ENCODE measurements at regions not wholly inside any gene's neighbourhood (a gene's known extent, or its start where the extent isn't known, plus 50 kb on each side); places are given as distances from the start of the nearest gene placed in this dataset.
A peak's percentile ranks its signal among the peaks of the same experiment; 100 is the strongest.
"Not testable (repeated sequence)": the region's sequence is repeated elsewhere in the genome, so short reads cannot be mapped to it uniquely, and the experiment has no call there.

DNA sequence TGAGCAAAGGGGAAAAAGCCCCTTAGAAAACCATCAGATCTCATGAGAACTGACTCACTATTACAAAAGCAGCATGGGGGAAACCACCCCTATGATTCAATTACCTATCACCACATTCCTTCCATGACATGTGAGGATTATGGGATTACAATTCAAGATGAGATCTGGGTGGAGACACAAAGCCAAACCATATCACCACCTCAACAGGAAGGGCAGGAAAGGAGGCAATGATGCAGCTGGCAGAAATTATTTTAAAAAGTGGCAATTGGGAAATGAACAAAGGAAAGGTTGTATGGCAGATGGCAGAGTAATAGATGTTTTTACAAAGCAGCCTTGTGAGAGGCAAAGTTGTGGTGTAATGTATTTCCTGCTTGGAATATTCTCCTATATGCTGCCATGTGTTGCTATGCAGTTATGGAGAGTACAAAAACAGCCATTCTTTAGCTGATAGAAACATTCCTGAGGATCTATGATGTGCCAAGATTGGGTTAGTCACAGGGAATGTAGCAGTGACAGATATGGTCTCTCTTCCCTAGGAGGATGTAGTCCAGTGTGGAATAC lies 138.8 kb downstream of the SMC2 start:
- H3K27ac ChIP-seq (ENCODE audit: low read length) = peak overlapping the region; percentile 67
- TF ChIP-seq EZH2 (IDR thresholded peaks at IDR 0.05; ENCODE audit: low read length, unreplicated experiment) (no peak), EZH2phosphoT487 (IDR thresholded peaks at IDR 0.05; ENCODE audit: borderline replicate concordance, low read length) (no peak)
- TF ChIP-seq, protein P1, sequence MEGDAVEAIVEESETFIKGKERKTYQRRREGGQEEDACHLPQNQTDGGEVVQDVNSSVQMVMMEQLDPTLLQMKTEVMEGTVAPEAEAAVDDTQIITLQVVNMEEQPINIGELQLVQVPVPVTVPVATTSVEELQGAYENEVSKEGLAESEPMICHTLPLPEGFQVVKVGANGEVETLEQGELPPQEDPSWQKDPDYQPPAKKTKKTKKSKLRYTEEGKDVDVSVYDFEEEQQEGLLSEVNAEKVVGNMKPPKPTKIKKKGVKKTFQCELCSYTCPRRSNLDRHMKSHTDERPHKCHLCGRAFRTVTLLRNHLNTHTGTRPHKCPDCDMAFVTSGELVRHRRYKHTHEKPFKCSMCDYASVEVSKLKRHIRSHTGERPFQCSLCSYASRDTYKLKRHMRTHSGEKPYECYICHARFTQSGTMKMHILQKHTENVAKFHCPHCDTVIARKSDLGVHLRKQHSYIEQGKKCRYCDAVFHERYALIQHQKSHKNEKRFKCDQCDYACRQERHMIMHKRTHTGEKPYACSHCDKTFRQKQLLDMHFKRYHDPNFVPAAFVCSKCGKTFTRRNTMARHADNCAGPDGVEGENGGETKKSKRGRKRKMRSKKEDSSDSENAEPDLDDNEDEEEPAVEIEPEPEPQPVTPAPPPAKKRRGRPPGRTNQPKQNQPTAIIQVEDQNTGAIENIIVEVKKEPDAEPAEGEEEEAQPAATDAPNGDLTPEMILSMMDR (conservative IDR thresholded peaks at IDR 0.05; ENCODE audit: low read depth, low read length) = no peak
- no peaks in the 10 kb centered on the region for H4K20me1 ChIP-seq (ENCODE audit: low read length)
- intact Hi-C loops (cut with micrococcal nuclease) = no loop called here
- no peaks in the 10 kb centered on the region for H3K79me2 ChIP-seq (ENCODE audit: low read length)
- no TSS peak for BruUV-seq (replicated peaks)
- H3F3A ChIP-seq (ENCODE audit: low read length, unreplicated experiment) = no peaks in the 10 kb centered on the region
- H2AFZ ChIP-seq (ENCODE audit: low read length) = no peak overlapping the region
- ChIA-PET POLR2A (ENCODE audit: unreplicated experiment) (no interaction called here), CTCF (no interaction called here)
- H3K4me2 ChIP-seq (ENCODE audit: low read length) = no peak overlapping the region
- H3K27me3 ChIP-seq (ENCODE audit: low read length) = no peaks in the 10 kb centered on the region
- DNase-seq (peak; percentile 46), ATAC-seq (peak; percentile 27; the same call in 1 of the 2 replicates)
- H3K9ac ChIP-seq (ENCODE audit: low read length) = peak overlapping the region; percentile 17; the same call in 1 of the 2 replicates
- H3K9me2 ChIP-seq (replicated peaks; ENCODE audit: low read length) = no peaks in the 10 kb centered on the region
- no peak overlapping the region for H3K4me3 ChIP-seq (ENCODE audit: low read length)
- H3K36me3 ChIP-seq (ENCODE audit: low read depth, low read length) = no peaks in the 10 kb centered on the region
- H3K9me3 ChIP-seq (ENCODE audit: low read length) = no peaks in the 10 kb centered on the region
- H3K4me1 ChIP-seq (ENCODE audit: insufficient read depth, low read length) = no peaks in the 10 kb centered on the region

DNA sequence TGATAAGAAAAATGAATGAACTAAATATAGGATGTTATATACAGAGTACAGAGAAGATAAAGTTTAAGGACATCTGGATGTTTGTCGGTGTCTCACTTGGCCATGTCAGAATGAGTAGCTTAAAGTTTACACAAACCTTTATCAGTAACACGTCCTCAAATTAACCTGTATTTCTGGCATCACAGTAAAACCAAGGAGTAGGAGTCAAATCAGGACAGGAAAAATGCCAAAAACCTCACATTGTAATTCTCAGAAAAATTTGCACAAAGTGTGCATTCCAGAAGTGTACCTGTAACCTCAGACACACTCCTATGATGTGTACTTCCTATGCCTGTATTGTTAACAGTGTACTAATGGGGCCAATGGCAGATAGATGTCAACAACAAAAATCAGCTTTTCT lies 139.3 kb downstream of the SMC2 start:
- CTCF ChIA-PET = no interaction called here
- ATAC-seq = no peak
- Histone ChIP-seq H3K27me3 (ENCODE audit: low read length) (no peaks in the 10 kb centered on the region), H3K4me1 (ENCODE audit: insufficient read depth, low read length) (no peaks in the 10 kb centered on the region), H3K9me3 (ENCODE audit: low read length) (no peaks in the 10 kb centered on the region), H4K20me1 (ENCODE audit: low read length) (no peaks in the 10 kb centered on the region), H3K4me3 (ENCODE audit: low read length) (no peak overlapping the region), H3K9me2 (replicated peaks; ENCODE audit: low read length) (no peaks in the 10 kb centered on the region), H3K27ac (ENCODE audit: low read length) (peak overlapping the region; percentile 65), H3K79me2 (ENCODE audit: low read length) (no peaks in the 10 kb centered on the region), H2AFZ (ENCODE audit: low read length) (no peak overlapping the region), H3K36me3 (ENCODE audit: low read depth, low read length) (no peaks in the 10 kb centered on the region), H3K9ac (ENCODE audit: low read length) (peak overlapping the region; percentile 17; the same call in 1 of the 2 replicates), H3F3A (ENCODE audit: low read length, unreplicated experiment) (no peaks in the 10 kb centered on the region), H3K4me2 (ENCODE audit: low read length) (no peak overlapping the region)
- POLR2A ChIA-PET (ENCODE audit: unreplicated experiment) = no interaction called here
- peak; percentile 11 for DNase-seq
- no peak for TF ChIP-seq EZH2 (IDR thresholded peaks at IDR 0.05; ENCODE audit: low read length, unreplicated experiment)
- TF ChIP-seq, protein P1 (conservative IDR thresholded peaks at IDR 0.05; ENCODE audit: low read depth, low read length) = no peak
- TF ChIP-seq EZH2phosphoT487 (IDR thresholded peaks at IDR 0.05; ENCODE audit: borderline replicate concordance, low read length) = no peak
- intact Hi-C loops (cut with micrococcal nuclease) = no loop called here
- no TSS peak for BruUV-seq (replicated peaks)

DNA sequence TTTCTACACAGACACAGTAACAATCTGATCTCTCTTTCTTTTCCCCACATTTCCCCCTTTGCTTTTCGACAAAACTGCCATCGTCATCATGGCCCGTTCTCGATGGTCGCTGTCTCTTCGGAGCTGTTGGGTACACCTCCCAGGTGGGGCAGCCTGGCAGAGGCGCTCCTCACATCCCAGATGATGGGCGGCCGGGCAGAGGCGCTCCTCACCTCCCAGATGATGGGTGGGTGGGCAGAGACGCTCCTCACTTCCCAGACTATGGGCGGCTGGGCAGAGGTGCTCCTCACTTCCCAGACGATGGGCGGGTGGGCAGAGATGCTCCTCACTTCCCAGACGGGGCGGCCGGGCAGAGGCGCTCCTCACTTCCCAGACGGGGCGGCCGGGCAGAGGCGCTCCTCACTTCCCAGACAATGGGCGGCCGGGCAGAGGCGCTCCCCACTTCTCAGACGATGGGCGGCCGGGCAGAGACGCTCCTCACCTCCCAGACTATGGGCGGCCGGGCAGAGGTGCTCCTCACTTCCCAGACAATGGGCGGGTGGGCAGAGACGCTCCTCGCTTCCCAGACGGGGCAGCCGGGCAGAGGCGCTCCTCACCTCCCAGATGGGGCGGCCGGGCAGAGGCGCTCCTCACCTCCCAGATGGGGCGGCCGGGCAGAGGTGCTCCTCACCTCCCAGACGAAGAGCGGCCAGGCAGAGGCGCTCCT lies 140.7 kb downstream of the SMC2 start:
- H3K9me3 ChIP-seq (ENCODE audit: low read length); ATAC-seq; BruUV-seq (replicated peaks): not testable (repeated sequence)

DNA sequence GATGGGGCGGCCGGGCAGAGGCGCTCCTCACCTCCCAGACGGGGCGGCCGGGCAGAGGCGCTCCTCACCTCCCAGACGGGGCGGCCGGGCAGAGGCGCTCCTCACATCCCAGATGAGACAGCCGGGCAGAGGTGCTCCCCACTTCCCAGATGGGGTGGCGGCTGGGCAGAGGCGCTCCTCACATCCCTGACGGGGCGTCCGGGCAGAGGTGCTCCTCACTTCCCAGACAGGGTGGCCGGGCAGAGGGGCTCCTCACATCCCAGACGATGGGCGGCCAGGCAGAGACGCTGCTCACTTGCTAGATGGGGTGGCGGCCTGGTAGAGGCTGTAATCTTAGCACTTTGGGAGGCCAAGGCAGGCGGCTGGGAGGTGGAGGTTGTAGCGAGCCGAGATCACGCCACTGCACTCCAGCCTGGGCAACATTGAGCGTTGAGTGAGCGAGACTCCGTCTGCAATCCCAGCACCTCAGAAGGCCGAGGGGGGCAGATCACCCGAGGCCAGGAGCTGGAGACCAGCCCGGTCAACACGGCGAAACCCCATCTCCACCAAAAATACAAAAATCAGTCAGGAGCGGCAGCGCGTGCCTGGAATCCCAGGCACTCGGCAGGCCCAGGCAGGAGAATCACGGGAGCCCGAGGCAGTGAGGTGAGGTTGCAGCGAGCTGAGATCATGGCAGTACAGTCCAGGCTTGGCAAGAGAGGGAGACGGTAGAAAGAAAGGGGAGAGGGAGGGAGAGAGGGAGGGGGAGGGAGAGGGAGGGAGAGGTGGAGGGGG lies 141.4 kb downstream of the SMC2 start:
- H3K9me3 ChIP-seq (ENCODE audit: low read length); CTCF ChIA-PET; BruUV-seq (replicated peaks); H3K9ac ChIP-seq (ENCODE audit: low read length); H3K79me2 ChIP-seq (ENCODE audit: low read length); H4K20me1 ChIP-seq (ENCODE audit: low read length); H3K27me3 ChIP-seq (ENCODE audit: low read length); H3K9me2 ChIP-seq (replicated peaks; ENCODE audit: low read length); H3K4me1 ChIP-seq (ENCODE audit: insufficient read depth, low read length); H3K4me2 ChIP-seq (ENCODE audit: low read length); H2AFZ ChIP-seq (ENCODE audit: low read length); DNase-seq; H3K36me3 ChIP-seq (ENCODE audit: low read depth, low read length); POLR2A ChIA-PET (ENCODE audit: unreplicated experiment); H3K27ac ChIP-seq (ENCODE audit: low read length); H3K4me3 ChIP-seq (ENCODE audit: low read length); intact Hi-C loops (cut with micrococcal nuclease); H3F3A ChIP-seq (ENCODE audit: low read length, unreplicated experiment); ATAC-seq: not testable (repeated sequence)

More for the DNA sequence above, 140.7 kb downstream of the SMC2 start:
- H3K9ac ChIP-seq (ENCODE audit: low read length); H3K4me2 ChIP-seq (ENCODE audit: low read length); H3K79me2 ChIP-seq (ENCODE audit: low read length); H3K4me1 ChIP-seq (ENCODE audit: insufficient read depth, low read length); H3K9me2 ChIP-seq (replicated peaks; ENCODE audit: low read length); H3F3A ChIP-seq (ENCODE audit: low read length, unreplicated experiment); H2AFZ ChIP-seq (ENCODE audit: low read length); H3K27ac ChIP-seq (ENCODE audit: low read length); H3K4me3 ChIP-seq (ENCODE audit: low read length); H3K27me3 ChIP-seq (ENCODE audit: low read length); intact Hi-C loops (cut with micrococcal nuclease); H3K36me3 ChIP-seq (ENCODE audit: low read depth, low read length); DNase-seq; H4K20me1 ChIP-seq (ENCODE audit: low read length); POLR2A ChIA-PET (ENCODE audit: unreplicated experiment); CTCF ChIA-PET: not testable (repeated sequence)

All from PC-3 (cell line).